HepG2 (cell line): ENCODE measurements at regions not wholly inside any gene's neighbourhood (a gene's known extent, or its start where the extent isn't known, plus 50 kb on each side); places are given as distances from the start of the nearest gene placed in this dataset.

Experiments
- ATAC-seq: fragments of 200-7000 bp; cut with Tn5 transposase; 3 replicates; pipeline ENCODE4 v1.9.1; 2020; ENCODE audit warnings: mild to moderate bottlenecking, moderate library complexity
- BruUV-seq: library from RNA; stranded (reverse); fragments of 400-500 nt; replicated peaks from 2 replicates; lab custom pipeline; 2021; lab: Mats Ljungman, UMichigan
- CTCF ChIA-PET: fragments of 300-600 bp; formaldehyde crosslinking; extraction: SDS; loops from one replicate; lab custom pipeline; 2021; ENCODE audit warnings: low total read pairs, inconsistent platforms, low intra/inter-chr PET ratio; lab: Yijun Ruan, JAX
- POLR2A ChIA-PET: fragments of 350-600 bp; sonication (Branson Sonifier 250); formaldehyde crosslinking; loops from one replicate; lab custom pipeline; 2020; ENCODE audit warnings: antibody characterized with exemption, inconsistent platforms; lab: Yijun Ruan, JAX
- DNase-seq: peaks from one replicate; pipeline ENCODE4 v3.0.0-alpha.2; 2015; ENCODE audit warnings: low spot score
- FAIRE-seq: peaks from 3 replicates; lab custom pipeline; 2011; peaks lifted over from hg19 to GRCh38; lab: Jason Lieb, UNC
- H2AFZ ChIP-seq: one replicate; pipeline ENCODE4 v1.6.1; 2011; ENCODE audit warnings: low read length, inconsistent platforms
- H3K27ac ChIP-seq: fragments of 300-600 bp; 3 replicates; pipeline ENCODE4 v1.8.0; 2011; ENCODE audit warnings: mixed run types, mild to moderate bottlenecking, mixed read lengths, low read length, inconsistent platforms; ENCODE audit not compliant: insufficient read depth; ENCODE audit errors: extremely low read length
- H3K27me3 ChIP-seq, 2 experiments: fragments of 200-600 bp in 1 of 2; 2 replicates in 1 of 2; 3 replicates in 1 of 2; pipeline versions ENCODE4 v1.6.0 to v1.8.0; 2011; ENCODE audit warnings: low read length in 2 of 2, mild to moderate bottlenecking in 2 of 2, moderate library complexity in 2 of 2, inconsistent platforms in 1 of 2; ENCODE audit not compliant: insufficient read depth in 2 of 2, control insufficient read depth in 1 of 2
- H3K36me3 ChIP-seq, 2 experiments: fragments of 200-600 bp in 1 of 2; replicated peaks in 1 of 2; 2 replicates in 1 of 2; 3 replicates in 1 of 2; pipeline versions ENCODE4 v1.5.1 to v1.8.0; 2011; ENCODE audit warnings: low read length in 2 of 2, inconsistent platforms in 1 of 2; ENCODE audit not compliant: insufficient read depth in 2 of 2, control insufficient read depth in 1 of 2
- H3K4me1 ChIP-seq: 2 replicates; pipeline ENCODE4 v1.5.1; 2012; ENCODE audit warnings: low read length, inconsistent platforms; ENCODE audit not compliant: insufficient read depth
- H3K4me2 ChIP-seq: 2 replicates; pipeline ENCODE4 v1.6.0; 2011; ENCODE audit warnings: low read depth, low read length, inconsistent platforms
- H3K4me3 ChIP-seq, 3 experiments: fragments of 200-600 bp in 1 of 3; sonication (generic), shearing (Covaris generic) in 1 of 3; replicated peaks in 1 of 3; 2 replicates each; pipeline ENCODE4 v1.5.1; 2011 to 2016; ENCODE audit warnings: low read length in 3 of 3, inconsistent platforms in 2 of 3, low read depth in 2 of 3, mild to moderate bottlenecking in 2 of 3, control low read depth in 1 of 3, mixed read lengths in 1 of 3; ENCODE audit not compliant: insufficient read depth in 1 of 3
- H3K79me2 ChIP-seq: one replicate; pipeline ENCODE4 v1.6.1; 2011; ENCODE audit warnings: low read length, inconsistent platforms; ENCODE audit not compliant: insufficient read depth
- H3K9ac ChIP-seq: 2 replicates; pipeline ENCODE4 v1.6.0; 2011; ENCODE audit warnings: mild to moderate bottlenecking, low read depth, low read length, inconsistent platforms; ENCODE audit not compliant: insufficient read depth
- H3K9me3 ChIP-seq: 2 replicates; pipeline ENCODE4 v1.5.1; 2012; ENCODE audit warnings: mild to moderate bottlenecking, low read length
- H4K20me1 ChIP-seq: 2 replicates; pipeline ENCODE4 v1.6.0; 2011; ENCODE audit warnings: inconsistent platforms, mild to moderate bottlenecking, low read length, moderate library complexity; ENCODE audit not compliant: insufficient read depth
- IRF9 ChIP-seq: sonication (generic); formaldehyde crosslinking; IDR thresholded peaks from 2 replicates; pipeline ENCODE4 v1.8.0; 2022; ENCODE audit warnings: missing genetic modification reagents, mild to moderate bottlenecking, borderline replicate concordance
- PBX3 ChIP-seq: sonication (generic); formaldehyde crosslinking; IDR thresholded peaks from 2 replicates; pipeline ENCODE4 v1.8.1; 2023; ENCODE audit warnings: missing genetic modification reagents, inconsistent platforms, borderline replicate concordance
- SETDB1 ChIP-seq: sonication (generic); formaldehyde crosslinking; IDR thresholded peaks from 2 replicates; pipeline ENCODE4 v1.5.1; 2020; ENCODE audit warnings: missing genetic modification reagents, mild to moderate bottlenecking, borderline replicate concordance
- TBL1XR1 ChIP-seq: fragments of 150-350 bp; IDR thresholded peaks from 2 replicates; pipeline ENCODE4 v1.6.1; 2014; ENCODE audit warnings: borderline replicate concordance, low read length; ENCODE audit not compliant: partially characterized antibody
- ZFP91 ChIP-seq: sonication (generic); formaldehyde crosslinking; IDR thresholded peaks from 2 replicates; pipeline ENCODE4 v1.9.0; 2022; ENCODE audit warnings: missing genetic modification reagents, mild to moderate bottlenecking, borderline replicate concordance
- ZIK1 ChIP-seq: sonication (generic); formaldehyde crosslinking; IDR thresholded peaks from 2 replicates; pipeline ENCODE4 v1.5.0; 2020; ENCODE audit warnings: mild to moderate bottlenecking, low read depth, missing genetic modification reagents, borderline replicate concordance
- ZNF326 ChIP-seq: sonication (generic); formaldehyde crosslinking; IDR thresholded peaks from 2 replicates; pipeline ENCODE4 v1.4.0; 2020; ENCODE audit warnings: missing genetic modification reagents, borderline replicate concordance
- ZNF557 ChIP-seq: sonication (generic); formaldehyde crosslinking; IDR thresholded peaks from 2 replicates; pipeline ENCODE4 v1.4.0; 2020; ENCODE audit warnings: missing genetic modification reagents
- WGBS: methylation state at CpG from one replicate; pipeline ENCODE4 v1.1.6; 2017; ENCODE audit warnings: low lambda C conversion rate; 5-methylcytosine and 5-hydroxymethylcytosine counted together
- in situ Hi-C: cut with HindIII; loops from 2 replicates; pipeline ENCODE4 v1.10.0; 2017; ENCODE audit warnings: low pct_unique_long_range_greater_than_20kb; ENCODE audit not compliant: extremely low pct_ligation_motif_present
- intact Hi-C: fragments of 100-400 bp; cut with micrococcal nuclease; formaldehyde crosslinking; loops from one replicate; pipeline ENCODE4 v1.10.0; 2022; ENCODE audit not compliant: unreplicated experiment

GRCh38 chr6:44649365-44650025 lies 262.0 kb downstream of the CDC5L start:
- peaks cover 0 to 24% of the 10 kb centered on the region in 2 experiments; a peak in 3 of 5 replicates for H3K27me3 ChIP-seq
- POLR2A ChIA-PET: no interaction called here
- in situ Hi-C loops: loop anchor here (10.0 to 25.0 kb wide), 2 partner anchors 175 to 1263 kb away; no protein-coding TSS in a partner anchor
- TF ChIP-seq TBL1XR1: no peak
- no peak for TF ChIP-seq PBX3
- TF ChIP-seq ZIK1: no peak
- no peak for TF ChIP-seq ZNF557 (CRISPR knock-in tag)
- no peak for TF ChIP-seq ZNF326
- no peak for TF ChIP-seq IRF9 (CRISPR knock-in tag)
- no peak for TF ChIP-seq SETDB1 (CRISPR knock-in tag)
- no peak for TF ChIP-seq ZFP91 (CRISPR knock-in tag)
- no peak overlapping the region for H3K4me3 ChIP-seq
- intact Hi-C loops: no loop called here
- CTCF ChIA-PET: no interaction called here
- H3K9me3 ChIP-seq: no peaks in the 10 kb centered on the region
- H3K4me2 ChIP-seq: no peak overlapping the region
- no peak for FAIRE-seq
- no TSS peak for BruUV-seq
- H3K9ac ChIP-seq: no peak overlapping the region
- H3K4me1 ChIP-seq: no peaks in the 10 kb centered on the region
- WGBS: 28% methylated on average over 4 of the region's 4 CpGs
- no peak overlapping the region for H3K27ac ChIP-seq
- DNase-seq: no peak
- H4K20me1 ChIP-seq: no peaks in the 10 kb centered on the region
- ATAC-seq: no peak
- H3K79me2 ChIP-seq: no peaks in the 10 kb centered on the region
- H2AFZ ChIP-seq: no peak overlapping the region
- H3K36me3 ChIP-seq: no peaks in the 10 kb centered on the region
